HPDE6-E6E7 (cell line): ENCODE measurements at regions not wholly inside any gene's neighbourhood (a gene's known extent, or its start where the extent isn't known, plus 50 kb on each side); places are given as distances from the start of the nearest gene placed in this dataset.
A peak's percentile ranks its signal among the peaks of the same experiment; 100 is the strongest.
"Not testable (repeated sequence)": the region's sequence is repeated elsewhere in the genome, so short reads cannot be mapped to it uniquely, and the experiment has no call there.

Source experiments
- DNase-seq: peaks from one replicate; pipeline ENCODE4 v3.0.0; 2011; ENCODE audit warnings: missing footprints; ENCODE audit errors: extremely low spot score

DNA sequence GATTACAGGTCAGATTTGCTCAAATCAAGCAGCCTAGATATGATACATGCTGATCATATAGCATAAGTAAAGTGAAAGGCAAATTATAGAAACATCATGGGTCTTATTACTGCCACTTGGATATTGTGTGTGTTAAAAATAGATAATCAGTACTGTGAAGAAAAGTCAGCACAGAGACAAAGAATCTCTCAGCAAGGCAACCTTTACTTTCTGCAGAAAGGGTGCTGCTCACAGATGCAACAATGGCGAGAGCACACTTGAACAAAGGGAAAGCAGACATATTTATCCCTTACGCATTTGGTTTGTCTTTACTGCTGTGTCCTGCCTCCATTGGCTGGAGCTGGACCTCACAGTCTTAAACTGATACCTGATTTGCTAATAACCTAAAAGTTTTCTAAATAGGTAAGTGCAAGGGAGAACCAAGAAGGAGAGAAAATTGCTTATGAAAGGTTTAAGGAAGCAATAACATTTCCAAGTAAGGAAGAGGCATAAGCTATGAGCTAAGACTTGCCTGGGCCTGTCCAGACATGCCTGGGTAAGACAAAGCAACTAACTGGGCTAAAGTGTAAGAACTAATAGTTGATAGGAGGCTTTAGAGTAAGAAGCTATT is 1310.8 kb upstream of the LRRTM3 start:
- no peak for DNase-seq

- DNase-seq, result no peak
Measured at GRCh38 chr10:65618126-65618525, 1307.7 kb upstream of the LRRTM3 start.

DNA sequence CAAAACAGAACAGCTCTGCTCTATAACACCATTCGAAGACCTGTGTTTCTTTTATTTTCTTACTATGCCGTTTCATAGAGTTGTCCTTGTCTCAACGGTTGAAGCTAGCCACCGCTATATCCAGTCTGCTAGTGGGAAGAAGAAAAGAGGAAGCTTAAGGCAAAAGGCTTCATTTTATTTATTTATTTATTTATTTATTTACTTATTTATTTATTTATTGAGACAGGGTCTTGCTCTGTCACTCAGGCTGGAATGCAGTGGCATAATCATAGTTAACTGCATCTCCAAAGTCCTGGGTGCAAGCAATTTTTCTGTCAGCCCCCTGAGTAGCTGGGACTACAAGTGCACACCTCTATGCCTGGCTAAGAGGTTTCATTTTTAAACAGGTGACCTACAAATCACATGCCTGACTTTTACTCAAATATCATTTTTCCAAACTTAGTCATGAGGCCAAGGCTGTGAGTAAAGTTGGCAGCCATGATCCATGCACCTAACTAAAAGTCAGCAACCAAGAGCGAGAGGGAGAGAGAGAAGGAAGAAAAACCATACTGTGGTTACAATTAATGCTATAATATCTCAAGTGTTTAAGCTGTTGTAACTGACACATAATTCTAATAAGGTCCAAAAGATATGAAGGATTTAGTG is 1305.3 kb upstream of the LRRTM3 start:
- DNase-seq, result peak; percentile 0

DNA sequence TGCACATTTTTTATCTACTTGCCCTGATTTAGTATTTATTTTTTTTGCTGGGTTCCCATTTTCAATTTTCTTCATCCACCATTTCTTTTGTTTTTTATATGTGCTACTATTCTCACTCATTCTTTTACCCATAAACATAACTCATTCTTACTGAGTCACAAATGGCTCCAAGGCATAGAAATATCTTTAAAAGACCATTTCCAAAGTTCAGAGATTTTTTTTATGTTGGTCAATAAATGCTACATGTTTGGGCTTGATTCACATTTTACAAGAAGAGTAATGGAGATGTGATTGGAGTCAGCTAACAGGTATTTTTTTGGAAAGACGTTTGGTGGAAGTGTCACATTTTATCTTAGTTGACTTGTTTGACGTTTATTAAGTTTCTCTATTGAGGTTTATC is 1303.2 kb upstream of the LRRTM3 start:
- peak; percentile 12 for DNase-seq

- DNase-seq, result no peak
Measured at GRCh38 chr10:65628493-65629139, 1297.2 kb upstream of the LRRTM3 start.

GRCh38 chr10:65660006-65660405 is 1265.8 kb upstream of the LRRTM3 start:
- no peak for DNase-seq

GRCh38 chr10:65670087-65670486 is 1255.7 kb upstream of the LRRTM3 start:
- no peak for DNase-seq

GRCh38 chr10:65670596-65670995 is 1255.2 kb upstream of the LRRTM3 start:
- not testable (repeated sequence) for DNase-seq

DNA sequence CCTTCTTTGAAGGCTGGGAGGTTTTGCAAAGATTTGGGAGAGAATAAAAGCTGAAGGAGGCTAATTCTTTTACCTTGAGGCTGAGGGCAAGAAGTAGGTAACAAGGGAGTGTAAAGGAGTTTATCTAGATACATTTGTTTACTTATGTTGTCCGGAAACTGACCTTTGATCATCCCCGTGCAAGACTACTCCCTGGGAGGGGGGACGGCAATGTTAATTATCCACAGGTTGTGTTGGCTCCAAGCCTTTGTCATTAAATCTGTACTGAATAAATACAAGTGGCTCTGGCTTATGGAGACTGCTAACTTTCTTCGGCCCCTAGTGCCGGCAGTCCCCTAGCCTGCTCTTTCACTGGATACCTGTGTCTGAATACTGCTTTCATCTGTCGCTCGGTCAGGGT is 1250.6 kb upstream of the LRRTM3 start:
- DNase-seq, result no peak

DNA sequence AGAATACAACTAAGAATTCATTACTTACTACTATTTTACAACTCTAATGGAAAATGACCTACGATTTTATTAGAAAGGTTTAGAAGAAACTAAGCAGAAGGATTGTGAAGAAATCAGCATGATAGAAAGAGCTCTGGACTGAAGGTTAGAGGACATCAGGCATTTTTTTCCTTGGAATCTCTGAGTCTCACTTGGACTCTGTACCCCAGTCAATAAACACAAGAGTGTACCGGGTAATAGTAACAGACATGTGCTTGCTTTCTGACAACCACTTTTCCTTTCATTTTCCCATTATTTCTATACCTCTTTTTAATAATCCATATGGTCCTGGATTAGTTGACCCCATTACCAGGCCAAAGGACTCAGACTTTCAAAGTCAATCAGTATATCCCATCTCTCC is 1240.9 kb upstream of the LRRTM3 start:
- no peak for DNase-seq

GRCh38 chr10:65701168-65701776 is 1224.6 kb upstream of the LRRTM3 start:
- DNase-seq, result no peak

GRCh38 chr10:65708057-65708456 is 1217.8 kb upstream of the LRRTM3 start:
- no peak for DNase-seq

DNA sequence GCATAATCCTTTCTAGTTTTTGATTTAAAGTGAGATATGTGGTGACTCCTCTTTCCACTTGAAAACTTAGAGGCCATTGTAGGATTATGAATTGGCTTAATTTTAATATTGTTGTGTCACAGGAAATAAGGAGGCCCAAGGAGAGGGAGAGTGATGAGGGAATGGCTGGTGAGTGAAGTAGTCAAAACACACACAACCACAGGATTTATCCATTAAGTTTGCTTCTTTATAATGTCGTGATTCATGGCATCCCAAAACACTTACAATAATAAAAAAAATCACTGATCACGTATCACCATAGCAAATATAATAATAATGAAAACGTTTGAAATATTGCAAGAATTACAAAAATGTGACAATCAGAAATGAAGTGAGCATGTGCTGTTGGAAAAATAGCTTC is 1215.5 kb upstream of the LRRTM3 start:
- DNase-seq, result no peak

DNA sequence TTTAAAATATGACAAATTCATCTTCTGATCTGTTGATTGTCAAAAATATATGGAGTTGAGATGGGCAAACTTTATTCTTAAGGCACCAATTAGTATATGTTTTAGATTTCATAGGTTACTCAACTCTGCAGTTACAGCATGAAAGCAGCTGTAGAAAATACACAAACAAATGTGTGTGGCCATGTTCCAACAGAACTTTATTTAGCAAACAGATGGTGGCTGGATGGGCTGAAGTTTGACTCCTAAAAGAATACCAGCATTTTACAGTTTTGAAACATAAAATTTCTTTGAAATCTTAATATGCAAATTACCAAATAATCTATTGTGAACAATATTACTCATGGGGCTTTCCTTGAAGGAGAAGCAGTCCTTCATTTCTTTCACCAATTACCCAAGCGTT is 1206.0 kb upstream of the LRRTM3 start:
- DNase-seq, result no peak

DNA sequence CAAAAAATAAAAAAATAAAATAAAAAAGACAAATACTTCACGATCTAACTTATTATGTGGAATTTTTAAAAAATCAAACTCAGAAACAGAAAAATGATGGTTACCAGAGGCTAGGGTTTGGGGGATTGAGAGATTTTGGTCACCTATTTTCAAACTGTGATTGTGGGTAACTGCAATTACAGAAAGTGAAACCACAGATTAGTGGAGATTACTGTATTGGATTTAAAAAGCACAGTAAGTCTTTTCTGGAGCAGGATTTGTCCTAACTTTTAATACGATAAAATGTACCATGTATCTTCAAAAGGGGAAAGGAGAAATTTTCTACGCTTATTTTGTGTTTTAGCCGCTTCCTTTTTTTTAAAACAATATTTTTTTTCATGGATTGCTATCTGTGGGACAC is 1204.9 kb upstream of the LRRTM3 start:
- DNase-seq, result no peak

DNA sequence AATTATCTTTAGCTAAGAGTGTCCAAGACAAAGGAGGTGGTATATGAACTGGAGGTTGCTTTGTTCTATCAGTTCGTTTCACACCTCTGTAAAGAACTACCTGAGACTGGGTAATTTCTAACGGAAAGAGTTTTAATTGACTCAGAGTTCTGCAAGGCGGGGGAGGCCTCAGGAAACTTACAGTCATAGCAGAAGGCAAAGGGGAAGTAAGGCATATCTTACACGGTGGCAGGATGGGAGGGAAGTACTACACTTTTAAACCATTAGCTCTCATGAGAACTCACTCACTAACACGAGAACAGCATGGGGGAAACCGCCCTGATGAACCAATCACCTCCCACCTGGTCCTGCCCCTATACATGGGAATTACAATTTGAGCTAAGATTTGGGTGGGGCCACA is 1202.3 kb upstream of the LRRTM3 start:
- DNase-seq, result no peak

DNA sequence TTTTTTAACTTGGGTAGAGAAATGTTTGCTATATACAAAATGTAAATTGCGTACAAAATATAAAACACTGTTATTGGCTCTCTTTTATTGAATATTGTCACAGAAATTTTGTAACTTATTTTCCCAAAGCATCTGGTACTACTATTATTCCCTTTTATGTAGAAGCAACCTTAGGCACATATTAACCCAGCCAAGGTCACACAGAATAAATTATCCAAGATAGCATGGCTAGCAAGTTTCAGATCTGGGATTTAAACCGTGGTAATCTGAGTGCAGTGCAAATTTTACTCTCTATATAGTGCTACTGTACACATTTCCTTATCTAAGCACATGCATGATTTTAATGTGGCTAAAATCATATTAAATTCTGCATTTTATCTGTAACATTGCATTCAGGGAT is 1190.5 kb upstream of the LRRTM3 start:
- DNase-seq, result no peak

DNA sequence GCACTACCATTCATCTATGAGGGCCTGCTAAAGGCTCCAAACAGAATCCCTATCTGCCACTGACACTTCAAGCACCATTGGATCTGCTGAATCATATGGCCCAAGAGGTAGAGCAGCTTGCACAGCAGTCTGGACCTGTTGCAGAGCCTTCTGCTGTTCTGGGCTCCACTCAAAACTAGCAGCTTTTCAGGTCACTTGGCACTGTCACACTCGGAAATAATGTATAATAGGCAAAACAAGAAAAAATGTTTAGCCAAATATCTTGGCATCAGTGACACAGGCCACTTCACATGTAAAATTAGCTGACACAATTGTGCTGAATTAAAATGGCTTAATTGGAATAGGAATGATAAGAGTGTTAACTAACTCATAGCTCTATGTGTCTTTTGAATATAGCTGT is 1182.9 kb upstream of the LRRTM3 start:
- DNase-seq, result no peak

GRCh38 chr10:65751218-65751617 is 1174.6 kb upstream of the LRRTM3 start:
- no peak for DNase-seq

- no peak for DNase-seq
Measured at GRCh38 chr10:65751896-65752295, 1173.9 kb upstream of the LRRTM3 start.

DNA sequence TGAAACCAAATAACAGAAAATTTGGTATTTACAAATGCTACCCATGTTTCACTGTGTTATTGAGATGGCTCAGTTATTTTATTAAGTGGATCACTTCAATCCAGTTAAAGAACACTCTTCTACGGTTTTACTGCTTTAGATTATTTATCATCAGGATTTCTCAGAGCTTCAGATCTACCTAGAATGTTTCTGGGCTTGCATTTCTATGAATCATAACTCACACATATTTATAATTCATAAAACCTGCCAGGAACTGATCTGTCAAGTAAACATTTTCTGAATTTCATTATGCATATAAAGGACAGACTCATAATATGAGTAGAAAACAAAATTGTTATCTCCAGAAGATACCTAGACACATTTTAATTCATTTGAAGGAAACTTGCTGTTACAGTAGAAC is 1172.3 kb upstream of the LRRTM3 start:
- no peak for DNase-seq

DNA sequence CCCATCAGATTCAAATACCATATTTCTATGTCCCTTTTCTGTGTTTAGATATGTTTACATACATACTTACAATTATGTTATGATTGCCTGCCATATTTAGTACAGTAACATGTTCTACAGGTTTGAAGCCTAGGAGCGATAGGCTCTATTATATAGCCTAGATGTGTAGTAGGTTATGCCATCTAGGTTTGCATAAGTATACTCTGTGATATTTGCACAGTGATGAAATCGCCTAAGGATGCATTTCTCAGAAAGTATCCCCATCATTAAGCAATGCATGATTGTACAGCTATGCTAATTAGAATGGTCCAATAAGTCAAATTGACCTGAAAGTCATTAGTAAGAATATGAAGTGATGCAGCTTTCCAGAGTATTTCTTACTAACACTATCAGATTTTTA is 1171.7 kb upstream of the LRRTM3 start:
- no peak for DNase-seq

GRCh38 chr10:65762311-65762710 is 1163.5 kb upstream of the LRRTM3 start:
- DNase-seq, result no peak
